MM.1S (cell line): ENCODE measurements at regions not wholly inside any gene's neighbourhood (a gene's known extent, or its start where the extent isn't known, plus 50 kb on each side); places are given as distances from the start of the nearest gene placed in this dataset.

Experiments used
- CTCF ChIP-seq: fragments of 300-600 bp; sonication (generic); IDR thresholded peaks from 2 replicates; pipeline ENCODE4 v1.5.1; 2016; ENCODE audit warnings: antibody characterized with exemption, low read length, mixed read lengths
- EZH2 ChIP-seq: fragments of 300-600 bp; sonication (generic); optimal IDR thresholded peaks from 2 replicates; pipeline ENCODE3; 2017; ENCODE audit warnings: low read depth, mild to moderate bottlenecking, antibody characterized with exemption, low read length, mixed read lengths

- TF ChIP-seq CTCF (no peak), EZH2 (no peak)
Measured at GRCh38 chr5:93235761-93236160, 345.3 kb downstream of the NR2F1-AS1 start.
